Smooth muscle cell (in vitro differentiated cells): ENCODE measurements at regions not wholly inside any gene's neighbourhood (a gene's known extent, or its start where the extent isn't known, plus 50 kb on each side); places are given as distances from the start of the nearest gene placed in this dataset.
A peak's percentile ranks its signal among the peaks of the same experiment; 100 is the strongest.

Experiments used
- DNase-seq: peaks from one replicate; lab custom pipeline; 2025; ENCODE audit not compliant: unreplicated experiment; lab: John Stamatoyannopoulos, UW
- H2AFZ ChIP-seq: fragments of 200-600 bp; sonication (generic); 2 replicates; pipeline ENCODE4 v1.6.0; 2016; ENCODE audit warnings: antibody characterized with exemption, low read depth, mild to moderate bottlenecking
- H3F3A ChIP-seq: fragments of 200-600 bp; sonication (generic); 2 replicates; pipeline ENCODE4 v1.6.0; 2017; ENCODE audit warnings: antibody characterized with exemption, low read depth
- H3K27ac ChIP-seq: fragments of 200-600 bp; sonication (generic); 2 replicates; pipeline ENCODE4 v1.5.1; 2016; ENCODE audit warnings: low read depth, mild to moderate bottlenecking
- H3K27me3 ChIP-seq: fragments of 200-600 bp; sonication (generic); 2 replicates; pipeline ENCODE4 v1.6.1; 2016; ENCODE audit warnings: low read depth, mild to moderate bottlenecking
- H3K36me3 ChIP-seq: fragments of 200-600 bp; sonication (generic); 2 replicates; pipeline ENCODE4 v1.5.1; 2016; ENCODE audit warnings: low read depth
- H3K4me1 ChIP-seq: fragments of 200-600 bp; sonication (generic); 2 replicates; pipeline ENCODE4 v1.5.1; 2016; ENCODE audit warnings: low read depth
- H3K4me2 ChIP-seq: fragments of 200-600 bp; sonication (generic); 2 replicates; pipeline ENCODE4 v1.6.0; 2016; ENCODE audit warnings: mild to moderate bottlenecking
- H3K4me3 ChIP-seq: fragments of 200-600 bp; sonication (generic); 2 replicates; pipeline ENCODE4 v1.5.1; 2016; ENCODE audit warnings: mild to moderate bottlenecking
- H3K79me2 ChIP-seq: fragments of 200-600 bp; sonication (generic); 2 replicates; pipeline ENCODE4 v1.6.0; 2016; ENCODE audit warnings: low read depth, mild to moderate bottlenecking
- H3K9ac ChIP-seq: fragments of 200-600 bp; sonication (generic); 2 replicates; pipeline ENCODE4 v1.6.0; 2016; ENCODE audit warnings: low read depth
- H3K9me3 ChIP-seq: fragments of 200-600 bp; sonication (generic); replicated peaks from 2 replicates; pipeline ENCODE4 v1.5.1; 2016; ENCODE audit warnings: low read depth
- H4K20me1 ChIP-seq: fragments of 200-600 bp; sonication (generic); 2 replicates; pipeline ENCODE4 v1.6.0; 2016; ENCODE audit warnings: low read depth
- CTCF ChIP-seq: fragments of 200-600 bp; sonication (generic); IDR thresholded peaks from 2 replicates; pipeline ENCODE4 v1.5.1; 2017; ENCODE audit warnings: borderline replicate concordance, mild to moderate bottlenecking, antibody characterized with exemption; ENCODE audit not compliant: insufficient read depth, poor library complexity, severe bottlenecking
- WGBS: methylation state at CpG from one replicate; pipeline ENCODE4 v1.1.7; 2016; ENCODE audit warnings: low lambda C conversion rate; 5-methylcytosine and 5-hydroxymethylcytosine counted together

DNA sequence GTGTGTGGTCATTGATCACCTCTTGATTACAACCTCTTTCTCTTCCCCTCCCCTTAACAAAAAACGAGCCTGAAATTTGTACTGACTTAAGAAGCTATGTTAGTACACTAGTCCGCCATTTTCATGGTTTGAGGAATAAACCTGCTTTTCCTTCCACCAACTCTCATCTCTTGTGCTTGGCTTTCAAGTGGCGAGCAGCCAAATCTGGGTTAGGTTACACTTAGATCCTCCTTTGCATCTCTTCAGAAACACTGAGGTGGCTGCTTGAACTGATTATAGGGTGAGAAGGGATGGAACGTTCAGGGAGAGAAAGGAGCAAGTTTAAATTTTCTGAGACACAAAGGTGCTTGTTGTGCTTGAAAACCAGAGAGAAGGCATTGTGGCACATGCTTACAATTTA lies 2171.4 kb downstream of the LRRC4C start:
- no peaks in the 10 kb centered on the region for H3K4me1 ChIP-seq

GRCh38 chr11:39268176-39268690 lies 2191.2 kb downstream of the LRRC4C start:
- Histone ChIP-seq H4K20me1 (no peaks in the 10 kb centered on the region), H3K4me1 (no peaks in the 10 kb centered on the region), H3K4me3 (no peak overlapping the region), H3K27me3 (no peaks in the 10 kb centered on the region), H3K4me2 (no peak overlapping the region), H3F3A (no peaks in the 10 kb centered on the region), H3K27ac (no peak overlapping the region), H2AFZ (peak overlapping the region; percentile 66), H3K79me2 (no peaks in the 10 kb centered on the region), H3K9ac (no peak overlapping the region), H3K9me3 (no peaks in the 10 kb centered on the region), H3K36me3 (no peaks in the 10 kb centered on the region)
- no peak for TF ChIP-seq CTCF
- no peak for DNase-seq
- WGBS, result 80% methylated on average over 3 of the region's 3 CpGs

More for the DNA sequence above, 2171.4 kb downstream of the LRRC4C start:
- Histone ChIP-seq H3K27ac (no peak overlapping the region), H4K20me1 (no peaks in the 10 kb centered on the region), H2AFZ (no peak overlapping the region), H3K4me3 (no peak overlapping the region), H3K36me3 (no peaks in the 10 kb centered on the region), H3K4me2 (no peak overlapping the region), H3K27me3 (no peaks in the 10 kb centered on the region), H3K9me3 (no peaks in the 10 kb centered on the region), H3F3A (no peaks in the 10 kb centered on the region), H3K79me2 (no peaks in the 10 kb centered on the region), H3K9ac (no peak overlapping the region)
- 76% methylated on average over 4 of the region's 4 CpGs for WGBS
- TF ChIP-seq CTCF, result no peak
- no peak for DNase-seq

DNA sequence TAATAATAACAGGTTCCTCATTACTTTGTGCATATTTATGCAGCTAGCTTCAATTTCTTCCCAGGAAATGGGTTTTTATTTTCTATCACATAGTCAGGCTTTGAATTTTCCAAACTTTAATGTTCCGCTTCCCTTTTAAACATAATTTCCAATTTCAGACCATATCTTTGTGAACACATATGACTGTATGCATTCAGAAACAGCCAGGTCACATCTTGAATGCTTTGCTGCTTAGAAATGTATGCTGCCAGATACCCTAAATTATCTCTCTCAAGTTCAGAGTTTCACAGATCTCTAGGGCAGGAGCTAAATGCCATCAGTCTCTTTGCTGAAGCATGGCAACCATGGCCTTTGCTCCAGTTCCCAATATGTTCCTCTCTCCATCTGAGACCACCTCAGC lies 2203.8 kb downstream of the LRRC4C start:
- TF ChIP-seq CTCF, result no peak
- WGBS, result 96% methylated on average over 1 of the region's 1 CpG

DNA sequence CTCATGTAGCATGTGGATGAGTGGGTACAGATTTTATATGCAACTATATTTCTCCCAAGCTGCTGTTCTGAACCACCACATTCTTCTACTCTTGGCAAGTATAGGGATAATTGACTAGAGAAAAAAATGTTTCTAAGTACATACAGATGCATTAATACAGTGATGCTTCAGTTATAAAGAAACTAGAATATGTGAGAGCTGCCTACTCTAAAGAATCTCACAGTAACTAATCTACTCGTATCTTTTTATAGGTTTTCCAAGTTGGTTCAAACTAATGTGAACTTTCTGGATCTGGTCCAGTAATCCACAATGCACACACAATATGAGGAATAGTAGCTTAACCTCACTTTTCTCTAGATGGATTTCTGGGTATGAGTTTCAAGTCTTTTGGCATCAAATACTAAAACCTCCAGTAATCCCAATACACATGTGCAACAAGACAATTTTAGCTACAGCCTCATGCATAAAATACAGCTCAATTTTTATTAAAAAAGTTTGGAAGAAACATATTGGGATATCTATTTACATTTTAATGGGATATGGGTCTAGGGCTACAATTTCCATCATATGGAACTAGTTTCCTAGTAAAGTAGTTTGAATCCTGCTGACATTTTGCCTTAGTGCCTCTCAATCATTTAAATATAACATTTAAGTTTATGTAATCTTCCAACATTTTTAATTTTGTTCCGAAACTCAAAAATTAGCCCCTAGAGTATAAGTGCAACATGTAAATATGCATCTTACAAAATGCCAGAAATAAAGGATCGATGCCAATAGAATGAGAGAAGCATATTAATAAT lies 2209.7 kb downstream of the LRRC4C start:
- no peak overlapping the region for H3K4me2 ChIP-seq
- no peak overlapping the region for H2AFZ ChIP-seq
- no peaks in the 10 kb centered on the region for H3K79me2 ChIP-seq
- H4K20me1 ChIP-seq, result no peaks in the 10 kb centered on the region
- no peaks in the 10 kb centered on the region for H3K36me3 ChIP-seq
- no peak overlapping the region for H3K27ac ChIP-seq
- no peak overlapping the region for H3K9ac ChIP-seq
- no peaks in the 10 kb centered on the region for H3K27me3 ChIP-seq
- H3F3A ChIP-seq, result no peaks in the 10 kb centered on the region
- H3K4me3 ChIP-seq, result no peak overlapping the region
- 82% methylated on average over 3 of the region's 3 CpGs for WGBS
- TF ChIP-seq CTCF, result no peak
- DNase-seq, result no peak
- H3K4me1 ChIP-seq, result no peaks in the 10 kb centered on the region
- H3K9me3 ChIP-seq, result peaks cover 1% of the 10 kb centered on the region

More for the DNA sequence above, 2203.8 kb downstream of the LRRC4C start:
- no peaks in the 10 kb centered on the region for H4K20me1 ChIP-seq
- no peak overlapping the region for H3K9ac ChIP-seq
- H2AFZ ChIP-seq, result no peak overlapping the region
- H3K79me2 ChIP-seq, result no peaks in the 10 kb centered on the region
- H3K4me1 ChIP-seq, result no peaks in the 10 kb centered on the region
- H3K27ac ChIP-seq, result no peak overlapping the region
- no peaks in the 10 kb centered on the region for H3K27me3 ChIP-seq
- H3K36me3 ChIP-seq, result no peaks in the 10 kb centered on the region
- no peak overlapping the region for H3K4me3 ChIP-seq
- no peak for DNase-seq
- H3K9me3 ChIP-seq, result peaks cover 9% of the 10 kb centered on the region
- H3F3A ChIP-seq, result no peaks in the 10 kb centered on the region
- H3K4me2 ChIP-seq, result no peak overlapping the region
